ENCODE measurements at regions not wholly inside any gene's neighbourhood (a gene's known extent, or its start where the extent isn't known, plus 50 kb on each side); places are given as distances from the start of the nearest gene placed in this dataset.
A peak's percentile ranks its signal among the peaks of the same experiment; 100 is the strongest.

DNA sequence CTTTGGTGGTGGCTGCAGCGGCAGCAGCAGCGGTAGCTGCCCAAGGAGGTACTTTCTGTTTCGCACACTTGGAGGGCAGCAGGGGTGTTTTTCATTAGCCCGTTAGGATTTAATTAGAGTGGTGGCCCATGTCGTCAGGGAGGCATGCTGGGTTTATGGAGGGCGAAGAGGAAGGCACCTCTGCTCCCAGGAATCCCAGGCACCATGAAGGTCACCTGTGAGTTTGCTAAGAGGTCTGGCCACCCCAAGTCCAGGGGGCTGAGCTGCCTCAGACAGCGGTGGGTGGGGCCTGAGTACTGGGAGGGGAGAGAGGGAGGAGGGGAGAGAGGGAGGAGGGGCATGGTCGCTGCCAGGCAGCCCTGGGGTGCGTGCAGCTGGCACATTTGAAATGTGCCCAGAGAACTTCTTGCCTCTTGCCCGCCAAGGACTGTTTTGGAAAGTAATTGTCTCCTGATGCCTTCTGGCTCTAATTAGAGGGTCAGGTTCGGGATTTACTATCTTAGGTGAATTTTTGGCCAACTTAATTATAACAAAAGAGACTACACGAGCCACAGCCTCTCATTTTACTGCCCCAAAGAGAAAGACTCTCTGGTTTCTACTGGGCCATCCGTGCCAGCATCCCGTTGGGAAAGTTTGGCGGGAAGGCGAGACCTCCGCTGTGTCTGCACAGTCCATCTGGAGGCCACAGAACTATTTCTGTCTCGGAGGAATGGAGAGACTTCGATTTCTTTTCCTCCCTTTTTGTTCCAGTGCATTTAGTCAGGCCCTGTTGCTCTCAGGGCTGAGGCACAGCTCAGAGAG lies 62.0 kb downstream of the GLI2 start:
- TF ChIP-seq, protein P1, sequence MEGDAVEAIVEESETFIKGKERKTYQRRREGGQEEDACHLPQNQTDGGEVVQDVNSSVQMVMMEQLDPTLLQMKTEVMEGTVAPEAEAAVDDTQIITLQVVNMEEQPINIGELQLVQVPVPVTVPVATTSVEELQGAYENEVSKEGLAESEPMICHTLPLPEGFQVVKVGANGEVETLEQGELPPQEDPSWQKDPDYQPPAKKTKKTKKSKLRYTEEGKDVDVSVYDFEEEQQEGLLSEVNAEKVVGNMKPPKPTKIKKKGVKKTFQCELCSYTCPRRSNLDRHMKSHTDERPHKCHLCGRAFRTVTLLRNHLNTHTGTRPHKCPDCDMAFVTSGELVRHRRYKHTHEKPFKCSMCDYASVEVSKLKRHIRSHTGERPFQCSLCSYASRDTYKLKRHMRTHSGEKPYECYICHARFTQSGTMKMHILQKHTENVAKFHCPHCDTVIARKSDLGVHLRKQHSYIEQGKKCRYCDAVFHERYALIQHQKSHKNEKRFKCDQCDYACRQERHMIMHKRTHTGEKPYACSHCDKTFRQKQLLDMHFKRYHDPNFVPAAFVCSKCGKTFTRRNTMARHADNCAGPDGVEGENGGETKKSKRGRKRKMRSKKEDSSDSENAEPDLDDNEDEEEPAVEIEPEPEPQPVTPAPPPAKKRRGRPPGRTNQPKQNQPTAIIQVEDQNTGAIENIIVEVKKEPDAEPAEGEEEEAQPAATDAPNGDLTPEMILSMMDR (IDR thresholded peaks at IDR 0.05) = no peak
- Mint-ChIP-seq H3K4me3 (ENCODE audit: unreplicated experiment) (no peak overlapping the region), H3K4me1 (ENCODE audit: low read depth) (peaks cover 27% of the 10 kb centered on the region), H3K27me3 (ENCODE audit: low read depth) (no peaks in the 10 kb centered on the region), H3K36me3 (ENCODE audit: low read depth) (peaks cover 10% of the 10 kb centered on the region), H3K27ac (ENCODE audit: unreplicated experiment) (peak overlapping the region; percentile 38), H3K9me3 (ENCODE audit: low read depth) (no peaks in the 10 kb centered on the region)
- DNase-seq (ENCODE audit: low spot score) = no peak

DNA sequence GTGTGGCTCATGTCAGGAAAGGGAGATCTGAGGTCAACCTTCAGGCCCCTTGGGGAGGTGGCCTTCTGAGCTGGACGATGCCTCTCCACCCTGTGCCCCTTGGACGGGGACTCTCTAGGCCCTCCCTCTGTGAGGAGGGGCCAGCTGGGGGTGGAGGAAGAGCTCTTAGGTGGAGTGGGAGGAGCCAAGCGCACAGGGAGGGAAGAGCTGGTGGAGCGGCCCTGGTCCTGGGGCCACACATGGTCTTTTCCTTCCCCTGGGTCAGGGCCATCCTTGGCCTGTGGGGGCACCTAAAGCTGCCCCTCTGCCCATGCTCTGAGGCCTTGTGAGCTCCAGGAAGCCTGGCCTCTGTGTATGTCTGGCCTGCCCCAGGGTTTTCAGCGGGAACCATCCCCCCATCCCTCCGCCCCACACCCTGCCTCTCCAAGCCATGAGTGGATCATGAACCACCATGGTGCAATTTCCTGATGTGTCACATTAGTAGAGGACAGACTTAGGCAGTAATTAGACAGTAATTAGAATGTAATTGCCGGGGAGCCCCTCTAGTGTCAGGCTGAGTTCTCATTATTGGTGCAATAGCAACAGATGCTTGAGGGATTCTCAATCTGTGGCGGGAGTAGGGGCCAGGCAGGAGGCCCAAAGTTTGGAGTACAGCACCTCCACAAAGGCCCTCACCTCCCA lies 63.0 kb downstream of the GLI2 start:
- H3K36me3 Mint-ChIP-seq (ENCODE audit: low read depth) = peaks cover 10% of the 10 kb centered on the region
- DNase-seq (ENCODE audit: low spot score) = no peak
- H3K27me3 Mint-ChIP-seq (ENCODE audit: low read depth) = no peaks in the 10 kb centered on the region
- H3K27ac Mint-ChIP-seq (ENCODE audit: unreplicated experiment) = no peak overlapping the region
- no peak overlapping the region for H3K4me3 Mint-ChIP-seq (ENCODE audit: unreplicated experiment)
- TF ChIP-seq, protein P1 (IDR thresholded peaks at IDR 0.05) = no peak
- H3K9me3 Mint-ChIP-seq (ENCODE audit: low read depth) = no peaks in the 10 kb centered on the region
- peaks cover 33% of the 10 kb centered on the region for H3K4me1 Mint-ChIP-seq (ENCODE audit: low read depth)

DNA sequence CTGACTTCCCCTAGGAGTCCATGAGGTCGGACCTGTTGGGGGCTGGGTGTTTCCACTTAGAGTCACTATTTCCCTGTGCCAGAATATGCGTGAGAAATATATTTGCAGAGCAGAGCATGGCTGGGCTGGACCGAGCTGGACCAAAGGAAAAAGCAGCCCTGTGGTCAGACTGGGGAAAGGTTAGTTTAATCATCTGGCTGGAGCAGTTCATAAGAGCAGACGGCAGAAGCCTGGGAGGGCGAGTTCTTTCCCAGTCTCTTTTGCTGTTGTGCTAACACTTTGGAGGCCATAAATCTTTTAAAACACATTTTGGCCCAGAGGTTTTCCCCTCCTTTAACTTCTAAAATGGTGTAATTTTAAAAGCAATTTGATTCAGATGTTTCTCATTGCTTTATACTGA lies 66.5 kb downstream of the GLI2 start:
- H3K9me3 Mint-ChIP-seq (ENCODE audit: low read depth) = no peaks in the 10 kb centered on the region
- DNase-seq (ENCODE audit: low spot score) = no peak

DNA sequence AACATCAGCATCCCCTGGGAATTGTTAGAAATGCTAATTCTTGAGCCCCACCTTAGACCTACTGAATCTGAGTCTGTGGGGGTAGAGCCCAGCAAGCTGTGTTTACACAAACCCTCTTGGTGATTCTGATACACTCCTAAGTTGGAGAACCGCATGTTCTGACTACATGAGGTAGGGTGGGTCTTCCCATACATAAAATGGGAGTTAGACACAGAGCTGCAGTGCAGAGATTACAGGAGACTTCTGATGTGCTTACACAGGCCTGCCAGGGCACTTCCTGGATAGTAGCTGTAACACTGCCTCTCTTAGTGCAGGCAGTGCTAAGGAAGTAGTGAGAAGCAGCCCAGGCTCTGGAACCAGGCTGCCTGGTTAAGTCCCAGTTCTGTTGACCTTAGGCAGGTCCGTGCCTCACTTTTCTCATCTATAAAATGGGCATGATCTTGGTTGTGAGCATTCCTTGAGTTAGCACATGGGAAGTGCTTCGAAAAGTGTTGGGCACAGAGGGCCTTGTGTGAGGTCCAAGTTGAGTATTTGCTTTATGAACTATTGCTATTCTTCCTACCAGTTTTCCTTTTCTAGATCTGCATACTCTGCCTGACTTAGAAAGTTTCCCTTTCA lies 67.3 kb downstream of the GLI2 start:
- peak overlapping the region; percentile 22 for H3K27ac Mint-ChIP-seq (ENCODE audit: unreplicated experiment)

More for the DNA sequence above, 66.5 kb downstream of the GLI2 start:
- TF ChIP-seq, protein P1 (IDR thresholded peaks at IDR 0.05) = no peak
- Mint-ChIP-seq H3K27me3 (ENCODE audit: low read depth) (no peaks in the 10 kb centered on the region), H3K27ac (ENCODE audit: unreplicated experiment) (peak overlapping the region; percentile 37), H3K4me3 (ENCODE audit: unreplicated experiment) (no peak overlapping the region), H3K36me3 (ENCODE audit: low read depth) (peaks cover 11% of the 10 kb centered on the region), H3K4me1 (ENCODE audit: low read depth) (peaks cover 37% of the 10 kb centered on the region)

More for the DNA sequence above, 67.3 kb downstream of the GLI2 start:
- Mint-ChIP-seq H3K27me3 (ENCODE audit: low read depth) (no peaks in the 10 kb centered on the region), H3K36me3 (ENCODE audit: low read depth) (peaks cover 11% of the 10 kb centered on the region), H3K4me1 (ENCODE audit: low read depth) (peaks cover 37% of the 10 kb centered on the region), H3K4me3 (ENCODE audit: unreplicated experiment) (no peak overlapping the region), H3K9me3 (ENCODE audit: low read depth) (no peaks in the 10 kb centered on the region)
- TF ChIP-seq, protein P1 (IDR thresholded peaks at IDR 0.05) = no peak
- no peak for DNase-seq (ENCODE audit: low spot score)
